GM12864 (cell line): ENCODE measurements at regions not wholly inside any gene's neighbourhood (a gene's known extent, or its start where the extent isn't known, plus 50 kb on each side); places are given as distances from the start of the nearest gene placed in this dataset.
"Not testable (repeated sequence)": the region's sequence is repeated elsewhere in the genome, so short reads cannot be mapped to it uniquely, and the experiment has no call there.

ENCODE experiments used
- DNase-seq: peaks from one replicate; pipeline ENCODE4 v3.0.0-alpha.2; 2011; ENCODE audit warnings: low read depth
- H3K4me3 ChIP-seq: 2 replicates; pipeline ENCODE4 v1.5.1; 2011; ENCODE audit warnings: mild to moderate bottlenecking, low read depth, low read length, control low read depth
- TF ChIP-seq, protein P1 (sequence below): IDR thresholded peaks from 2 replicates; pipeline ENCODE4 v1.5.1; 2011; ENCODE audit warnings: low read depth, mild to moderate bottlenecking, moderate library complexity, low read length, control low read depth, inconsistent platforms; ENCODE audit errors: missing control alignments

GRCh38 chr3:162569314-162569713 is 1072.7 kb downstream of the OTOL1 start:
- H3K4me3 ChIP-seq, result no peak overlapping the region
- no peak for DNase-seq
- TF ChIP-seq, protein P1, sequence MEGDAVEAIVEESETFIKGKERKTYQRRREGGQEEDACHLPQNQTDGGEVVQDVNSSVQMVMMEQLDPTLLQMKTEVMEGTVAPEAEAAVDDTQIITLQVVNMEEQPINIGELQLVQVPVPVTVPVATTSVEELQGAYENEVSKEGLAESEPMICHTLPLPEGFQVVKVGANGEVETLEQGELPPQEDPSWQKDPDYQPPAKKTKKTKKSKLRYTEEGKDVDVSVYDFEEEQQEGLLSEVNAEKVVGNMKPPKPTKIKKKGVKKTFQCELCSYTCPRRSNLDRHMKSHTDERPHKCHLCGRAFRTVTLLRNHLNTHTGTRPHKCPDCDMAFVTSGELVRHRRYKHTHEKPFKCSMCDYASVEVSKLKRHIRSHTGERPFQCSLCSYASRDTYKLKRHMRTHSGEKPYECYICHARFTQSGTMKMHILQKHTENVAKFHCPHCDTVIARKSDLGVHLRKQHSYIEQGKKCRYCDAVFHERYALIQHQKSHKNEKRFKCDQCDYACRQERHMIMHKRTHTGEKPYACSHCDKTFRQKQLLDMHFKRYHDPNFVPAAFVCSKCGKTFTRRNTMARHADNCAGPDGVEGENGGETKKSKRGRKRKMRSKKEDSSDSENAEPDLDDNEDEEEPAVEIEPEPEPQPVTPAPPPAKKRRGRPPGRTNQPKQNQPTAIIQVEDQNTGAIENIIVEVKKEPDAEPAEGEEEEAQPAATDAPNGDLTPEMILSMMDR, result no peak

DNA sequence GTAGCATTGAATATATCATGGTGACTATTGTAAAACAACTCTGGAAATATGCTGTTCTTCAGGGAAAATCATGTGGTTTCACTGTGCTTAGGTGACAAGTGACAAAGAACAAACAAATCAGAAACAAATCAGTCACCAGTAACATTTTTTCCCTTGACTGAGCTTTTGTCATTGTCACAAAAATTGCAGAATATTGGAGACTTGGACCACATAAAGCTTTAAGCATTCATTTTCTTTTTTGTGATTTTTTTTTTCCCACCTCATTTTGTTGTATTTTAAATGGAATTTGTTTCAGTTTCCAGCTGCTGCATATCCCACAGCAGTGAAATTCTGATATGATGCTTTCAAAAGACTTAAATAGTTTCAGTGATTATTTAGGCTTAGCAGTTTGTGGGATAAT is 1088.4 kb downstream of the OTOL1 start:
- H3K4me3 ChIP-seq, result no peak overlapping the region
- TF ChIP-seq, protein P1, result no peak
- no peak for DNase-seq

DNA sequence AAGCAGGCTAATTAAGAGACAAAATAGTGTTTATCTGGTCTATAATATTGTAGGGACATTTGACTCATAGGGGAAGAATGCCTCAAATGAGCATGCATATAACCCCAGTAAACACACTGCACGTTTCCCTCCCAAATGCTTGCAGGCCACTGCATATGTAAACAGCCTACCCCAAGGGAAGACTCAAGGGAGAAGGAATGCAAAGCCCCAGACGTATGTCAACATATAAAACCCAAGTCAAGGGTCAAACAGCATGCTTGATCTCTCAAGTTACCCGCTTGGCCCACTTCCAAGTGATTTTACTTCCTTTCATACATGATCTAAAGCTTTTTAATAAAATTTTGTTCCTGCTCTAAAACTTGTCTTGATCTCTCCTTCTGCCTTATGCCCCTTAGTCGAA is 1090.0 kb downstream of the OTOL1 start:
- TF ChIP-seq, protein P1, result no peak
- no peak for DNase-seq
- no peak overlapping the region for H3K4me3 ChIP-seq

GRCh38 chr3:162597226-162597625 is 1100.6 kb downstream of the OTOL1 start:
- TF ChIP-seq, protein P1, result no peak
- H3K4me3 ChIP-seq, result no peak overlapping the region
- DNase-seq, result no peak

DNA sequence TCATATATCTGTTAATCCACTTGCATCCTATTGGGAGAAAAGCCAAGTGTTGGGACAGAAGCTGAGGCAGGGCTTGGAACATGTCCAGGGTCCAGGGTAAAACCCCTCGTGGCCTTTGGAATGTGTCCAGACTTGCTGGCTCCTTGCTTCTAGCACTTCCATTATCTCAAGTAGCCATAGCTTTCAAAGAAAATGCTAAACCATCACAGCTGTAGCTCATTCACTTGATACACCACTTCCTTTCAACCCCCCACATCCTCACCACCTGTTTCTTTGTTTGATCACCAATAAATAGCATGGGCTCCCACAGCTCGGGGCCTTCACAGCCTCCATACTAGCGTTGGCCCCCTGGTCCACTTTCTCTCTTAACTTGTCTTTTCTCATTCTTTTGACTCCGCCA is 1101.9 kb downstream of the OTOL1 start:
- not testable (repeated sequence) for DNase-seq, H3K4me3 ChIP-seq

DNA sequence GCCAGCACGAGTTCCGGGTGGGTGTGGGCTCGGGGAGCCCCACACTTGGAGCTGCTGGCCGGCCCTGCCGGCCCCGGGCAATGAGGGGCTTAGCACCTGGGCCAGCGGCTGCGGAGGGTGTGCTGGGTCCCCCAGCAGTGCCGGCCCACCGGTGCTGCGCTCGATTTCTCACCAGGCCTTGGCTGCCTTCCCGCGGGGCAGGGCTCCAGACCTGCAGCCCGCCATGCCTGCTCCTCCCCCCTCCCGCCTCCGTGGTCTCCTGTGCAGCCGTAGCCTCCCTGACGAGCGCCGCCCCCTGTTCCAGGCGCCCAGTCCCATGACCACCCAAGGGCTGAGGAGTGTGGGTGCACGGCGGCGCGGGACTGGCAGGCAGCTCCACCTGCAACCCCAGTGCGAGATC is 1103.1 kb downstream of the OTOL1 start:
- DNase-seq, H3K4me3 ChIP-seq: not testable (repeated sequence)

- TF ChIP-seq, protein P1, result no peak
- DNase-seq, result no peak
- no peak overlapping the region for H3K4me3 ChIP-seq
These were observed 1104.6 kb downstream of the OTOL1 start for GRCh38 chr3:162601101-162601670.

- no peak for DNase-seq
- TF ChIP-seq, protein P1, result no peak
- no peak overlapping the region for H3K4me3 ChIP-seq
These were observed 1106.0 kb downstream of the OTOL1 start for GRCh38 chr3:162602619-162603018.
